ENCODE measurements at regions not wholly inside any gene's neighbourhood (a gene's known extent, or its start where the extent isn't known, plus 50 kb on each side); places are given as distances from the start of the nearest gene placed in this dataset.
"Not testable (repeated sequence)": the region's sequence is repeated elsewhere in the genome, so short reads cannot be mapped to it uniquely, and the experiment has no call there.

- no peak for DNase-seq
Measured at GRCh38 chr10:130924138-130924819, 387.2 kb downstream of the TCERG1L start.

GRCh38 chr10:130926442-130926841 lies 385.1 kb downstream of the TCERG1L start:
- no peak for DNase-seq

GRCh38 chr10:130927157-130927556 lies 384.4 kb downstream of the TCERG1L start:
- DNase-seq, result no peak

GRCh38 chr10:130928306-130928705 lies 383.2 kb downstream of the TCERG1L start:
- no peak for DNase-seq

- no peak for DNase-seq
Measured at GRCh38 chr10:130929422-130930325, 381.8 kb downstream of the TCERG1L start.

GRCh38 chr10:130930821-130931220 lies 380.7 kb downstream of the TCERG1L start:
- DNase-seq, result no peak

GRCh38 chr10:130931256-130931655 lies 380.3 kb downstream of the TCERG1L start:
- DNase-seq, result no peak

GRCh38 chr10:130932326-130933007 lies 379.1 kb downstream of the TCERG1L start:
- DNase-seq, result no peak

GRCh38 chr10:130933008-130933390 lies 378.5 kb downstream of the TCERG1L start:
- no peak for DNase-seq

- no peak for DNase-seq
Measured at GRCh38 chr10:130934293-130935127, 377.0 kb downstream of the TCERG1L start.

- DNase-seq, result no peak
Measured at GRCh38 chr10:130935128-130935439, 376.4 kb downstream of the TCERG1L start.

GRCh38 chr10:130935897-130936550 lies 375.5 kb downstream of the TCERG1L start:
- DNase-seq, result no peak

- no peak for DNase-seq
Measured at GRCh38 chr10:130936851-130937250, 374.7 kb downstream of the TCERG1L start.

- no peak for DNase-seq
Measured at GRCh38 chr10:130938051-130938450, 373.5 kb downstream of the TCERG1L start.

GRCh38 chr10:130938891-130939290 lies 372.6 kb downstream of the TCERG1L start:
- not testable (repeated sequence) for DNase-seq

- no peak for DNase-seq
Measured at GRCh38 chr10:130941886-130942285, 369.6 kb downstream of the TCERG1L start.

GRCh38 chr10:130952086-130952485 lies 359.4 kb downstream of the TCERG1L start:
- DNase-seq, result no peak

GRCh38 chr10:130954326-130954905 lies 357.1 kb downstream of the TCERG1L start:
- DNase-seq, result no peak

- DNase-seq, result no peak
Measured at GRCh38 chr10:130956251-130956650, 355.3 kb downstream of the TCERG1L start.

GRCh38 chr10:130957423-130957822 lies 354.1 kb downstream of the TCERG1L start:
- no peak for DNase-seq

- DNase-seq, result no peak
Measured at GRCh38 chr10:130958003-130958402, 353.5 kb downstream of the TCERG1L start.

Measured in DMS53 (cell line).